HG02623 (cell line): ENCODE measurements at regions not wholly inside any gene's neighbourhood (a gene's known extent, or its start where the extent isn't known, plus 50 kb on each side); places are given as distances from the start of the nearest gene placed in this dataset.
A peak's percentile ranks its signal among the peaks of the same experiment; 100 is the strongest.
"Not testable (repeated sequence)": the region's sequence is repeated elsewhere in the genome, so short reads cannot be mapped to it uniquely, and the experiment has no call there.

Source experiments
- ATAC-seq: cut with Tn5 transposase; IDR thresholded peaks from one replicate; pipeline ENCODE4 v1.9.1; 2021; ENCODE audit warnings: moderate library complexity; ENCODE audit not compliant: unreplicated experiment

DNA sequence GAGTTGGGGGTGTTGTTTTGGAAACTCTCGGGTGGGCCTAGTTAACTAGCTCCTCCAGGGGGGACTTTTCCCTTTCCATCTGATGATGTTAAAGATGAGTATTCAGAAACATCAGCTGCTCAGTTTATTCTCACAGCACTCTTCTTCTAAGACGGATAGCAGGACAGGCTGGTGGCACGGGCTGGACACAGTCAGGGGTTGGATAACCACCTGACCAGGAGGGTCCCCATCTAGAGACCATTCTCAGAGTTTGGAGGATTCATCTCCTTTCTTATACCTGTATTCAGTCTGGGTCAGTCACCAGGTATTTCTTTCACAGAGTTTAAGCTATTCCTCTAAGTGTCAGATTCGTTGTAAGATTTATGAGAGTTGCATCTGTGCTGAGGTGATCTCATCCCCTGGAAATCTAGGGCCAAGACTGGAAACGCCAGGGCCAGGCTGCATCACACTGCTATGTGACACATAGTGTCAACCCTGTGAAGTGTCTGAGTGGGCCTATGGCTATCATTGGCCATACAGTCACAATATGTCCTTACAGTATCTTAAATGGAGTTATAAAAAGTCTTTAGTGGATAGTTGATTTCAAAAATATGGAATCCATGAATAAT, 111.7 kb downstream of the FAM50B start:
- no peak for ATAC-seq

GRCh38 chr6:3961581-3962215, 112.5 kb downstream of the FAM50B start:
- no peak for ATAC-seq

GRCh38 chr6:3962291-3963280, 113.4 kb downstream of the FAM50B start:
- no peak for ATAC-seq

DNA sequence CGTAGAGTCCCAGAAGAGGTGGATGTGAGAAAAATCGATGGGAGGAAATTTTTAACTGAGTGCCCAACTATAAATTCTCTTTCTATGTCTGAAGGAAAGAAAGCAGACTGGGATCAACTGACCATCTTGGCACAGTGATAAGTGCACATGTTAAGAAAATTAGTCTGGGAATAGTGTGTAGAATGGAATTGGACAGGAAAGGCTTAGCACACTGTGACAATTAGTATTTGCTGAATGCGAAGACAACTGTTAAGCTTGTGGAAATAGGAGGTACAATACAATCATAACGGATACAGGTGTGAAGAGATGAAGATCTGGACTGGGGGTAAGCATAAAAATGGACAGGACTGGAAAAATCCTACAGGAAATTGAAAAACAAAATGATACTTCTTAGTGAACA, 114.3 kb downstream of the FAM50B start:
- ATAC-seq: no peak

DNA sequence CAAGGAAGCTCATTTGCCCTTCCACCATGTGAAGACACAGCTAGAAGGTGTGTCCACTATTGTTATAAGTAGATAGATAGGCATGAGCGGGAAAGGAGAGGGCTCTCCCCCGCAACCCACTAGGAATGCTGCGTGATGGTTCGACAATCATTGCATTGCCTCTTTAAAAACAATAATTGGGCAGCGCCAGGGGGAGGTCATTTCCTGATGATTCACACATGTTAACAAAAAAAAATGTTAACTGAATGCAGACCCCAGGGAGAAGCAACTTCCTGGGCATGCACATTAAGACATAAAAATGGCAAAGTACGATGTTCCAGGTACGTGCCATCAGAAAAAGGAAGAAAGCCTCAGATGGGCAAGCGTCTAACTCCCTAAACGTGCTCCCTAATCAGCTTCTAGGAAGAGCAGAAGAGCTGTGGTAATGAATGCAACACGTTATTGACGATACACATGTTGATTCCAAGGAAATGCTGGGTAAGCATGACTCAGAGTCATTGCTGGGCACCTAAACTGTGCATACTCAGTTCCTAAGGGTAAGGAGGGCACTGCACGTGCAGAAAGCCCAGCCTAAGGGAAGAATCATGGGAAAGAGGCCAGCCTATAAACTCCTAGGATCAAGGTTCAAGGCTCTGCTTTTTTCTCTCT, 113.7 kb downstream of the FAM217A start:
- ATAC-seq: no peak

DNA sequence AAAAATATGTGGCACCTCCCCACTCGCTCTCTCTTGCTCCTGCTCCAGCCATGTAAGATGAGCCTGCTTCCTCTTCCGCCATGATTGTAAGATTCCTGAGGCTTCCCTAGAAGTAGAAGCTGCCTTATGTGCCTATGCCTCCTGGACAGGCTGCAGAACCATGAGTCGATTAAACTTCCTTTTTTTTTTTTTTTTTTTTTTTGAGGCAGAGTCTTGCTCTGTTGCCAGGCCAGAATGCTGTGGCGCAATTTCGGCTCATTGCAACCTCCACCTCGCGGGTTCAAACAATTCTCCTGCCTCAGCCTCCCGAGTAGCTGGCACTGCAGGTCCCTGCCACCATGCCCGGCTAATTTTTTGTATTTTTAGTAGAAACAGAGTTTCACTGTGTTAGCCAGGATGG, 112.5 kb downstream of the FAM217A start:
- no peak for ATAC-seq

- no peak for ATAC-seq
These were observed 108.8 kb downstream of the FAM217A start for GRCh38 chr6:3970097-3970496.

DNA sequence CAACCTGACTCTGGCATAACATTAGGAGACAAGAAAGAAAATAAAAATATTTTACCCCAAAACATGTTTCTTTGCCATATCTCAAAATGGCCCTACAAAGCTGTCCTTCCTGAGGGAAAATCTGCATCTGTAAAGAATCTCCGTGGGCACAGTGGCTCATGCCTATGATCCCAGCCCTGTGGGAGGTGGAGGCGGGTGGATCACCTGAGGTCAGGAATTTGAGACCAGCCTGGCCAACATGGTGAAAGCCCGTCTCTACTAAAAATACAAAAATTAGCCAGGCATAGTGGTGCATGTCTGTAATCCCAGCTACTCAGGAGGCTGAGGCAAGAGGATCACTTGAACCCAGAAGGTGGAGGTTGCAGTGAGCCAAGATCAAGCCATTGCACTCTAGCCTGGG, 105.8 kb downstream of the FAM217A start:
- ATAC-seq: not testable (repeated sequence)

- ATAC-seq: peak; percentile 60
These were observed 100.8 kb downstream of the FAM217A start for GRCh38 chr6:3977875-3978711.

DNA sequence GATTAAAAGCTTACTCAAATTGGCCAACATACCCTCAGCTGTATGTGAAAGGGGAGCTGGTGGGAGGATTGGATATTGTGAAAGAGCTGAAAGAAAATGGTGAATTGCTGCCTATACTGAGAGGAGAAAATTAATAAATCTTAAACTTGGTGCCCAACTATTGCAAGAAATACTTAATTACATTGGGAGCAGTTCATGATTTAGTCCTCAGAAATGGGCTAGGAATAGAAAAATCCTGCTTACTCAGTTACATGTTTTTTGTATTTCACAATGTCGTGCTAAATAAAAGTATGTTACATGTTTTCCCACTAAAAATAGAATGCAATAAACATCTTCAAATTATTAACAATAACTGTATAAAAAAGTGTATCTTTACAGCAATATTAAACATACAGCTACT, 100.0 kb downstream of the FAM217A start:
- not testable (repeated sequence) for ATAC-seq

- ATAC-seq: no peak
These were observed 97.0 kb downstream of the FAM217A start for GRCh38 chr6:3981917-3982316.

DNA sequence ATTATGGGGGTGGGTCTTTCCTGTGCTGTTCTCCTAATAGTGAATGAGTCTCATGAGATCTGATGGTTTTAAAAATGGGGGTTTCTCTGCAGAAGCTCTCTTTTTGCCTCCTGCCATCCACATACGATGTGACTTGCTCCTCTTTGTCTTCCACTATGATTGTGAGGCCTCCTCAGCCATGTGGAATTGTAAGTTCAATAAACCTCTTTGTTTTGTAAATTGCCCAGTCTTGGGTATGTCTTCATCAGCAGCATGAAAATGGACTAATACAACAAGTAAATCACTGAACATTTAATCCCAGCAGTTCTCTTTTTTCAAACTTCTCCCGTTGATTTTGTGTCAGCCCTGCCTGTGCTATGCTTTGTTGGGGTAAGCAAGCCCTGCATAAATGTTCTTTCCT, 95.2 kb downstream of the FAM217A start:
- ATAC-seq: no peak

DNA sequence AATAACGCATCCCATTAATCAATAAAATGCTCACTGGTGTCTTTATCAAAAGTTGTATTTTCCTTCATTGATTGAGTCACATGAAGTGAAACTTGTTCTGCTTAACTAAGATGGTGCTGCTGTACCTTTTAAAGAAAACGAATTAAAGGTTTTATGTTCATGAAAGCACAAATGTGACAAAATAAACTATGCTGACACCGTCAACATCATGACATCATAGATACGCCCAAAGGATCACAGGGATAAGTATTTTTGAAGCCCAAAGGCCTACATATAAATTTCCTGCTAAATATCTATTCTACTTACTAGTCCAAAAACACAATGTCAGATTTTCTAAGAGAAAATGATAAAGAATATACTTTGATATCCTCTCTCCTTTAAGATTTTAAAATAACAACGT, 94.4 kb downstream of the FAM217A start:
- no peak for ATAC-seq

- ATAC-seq: no peak
These were observed 92.7 kb downstream of the FAM217A start for GRCh38 chr6:3986241-3986640.

GRCh38 chr6:3987053-3987452, 91.9 kb downstream of the FAM217A start:
- no peak for ATAC-seq

GRCh38 chr6:3987576-3987975, 91.4 kb downstream of the FAM217A start:
- ATAC-seq: no peak

GRCh38 chr6:3990692-3991491, 88.0 kb downstream of the FAM217A start:
- ATAC-seq: no peak

DNA sequence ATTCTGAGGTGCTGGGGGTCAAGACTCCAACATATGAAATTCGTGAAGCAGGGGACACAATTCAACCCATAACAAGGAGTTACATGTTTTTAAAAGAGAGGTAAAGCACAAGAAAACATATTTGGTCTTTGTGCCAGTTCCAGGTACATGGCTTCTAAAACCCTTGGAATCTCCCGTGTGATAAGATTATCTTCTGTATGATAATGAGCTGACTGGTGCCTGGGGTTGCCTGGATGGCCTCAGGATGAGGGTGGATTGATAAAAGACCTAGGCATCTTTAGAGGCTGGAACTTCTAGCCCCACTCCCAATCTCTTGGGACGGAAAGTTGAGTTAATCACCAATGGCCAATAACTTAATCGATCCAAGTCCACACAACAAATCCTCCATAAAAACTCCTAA, 87.0 kb downstream of the FAM217A start:
- ATAC-seq: no peak

DNA sequence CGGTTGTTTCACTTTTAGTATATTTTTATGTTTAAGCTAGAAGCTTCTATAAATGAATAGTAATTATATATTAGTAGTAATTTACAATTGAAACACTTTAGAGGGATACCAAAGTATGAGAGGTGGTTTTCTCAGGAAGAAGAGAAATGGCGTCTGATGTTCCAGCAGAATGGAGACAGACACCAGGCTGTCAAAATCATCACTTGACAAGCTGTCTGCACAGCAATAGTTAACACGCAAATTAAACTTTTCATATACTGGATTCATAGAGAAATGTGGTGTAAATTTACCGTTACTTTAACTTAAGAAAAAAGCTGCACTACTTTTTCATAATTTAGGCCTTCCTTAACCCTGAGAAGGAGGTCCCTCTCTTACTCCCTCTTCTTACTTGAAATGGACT, 82.6 kb downstream of the FAM217A start:
- ATAC-seq: no peak
